Heart right ventricle (tissue), 16 donors: ENCODE measurements at regions not wholly inside any gene's neighbourhood (a gene's known extent, or its start where the extent isn't known, plus 50 kb on each side); places are given as distances from the start of the nearest gene placed in this dataset.

ENCODE experiments used
- ATAC-seq, 8 donors: fragments of 200-7000 bp; cut with Tn5 transposase; one replicate each; pipeline ENCODE4 v1.9.1; 2020; ENCODE audit warnings: mild to moderate bottlenecking in 8 of 8, moderate library complexity in 8 of 8, moderate number of reproducible peaks in 1 of 8
- DNase-seq, 2 donors: peaks; one replicate each; pipeline ENCODE4 v3.0.0-alpha.2; 2020
- H3K27ac ChIP-seq, 10 donors: fragments of 200-600 bp; sonication (generic) in 2 of 10; one replicate each; pipeline versions ENCODE4 v1.5.0 to v1.8.0; 2020 to 2022; ENCODE audit warnings: mild to moderate bottlenecking in 3 of 10
- H3K27me3 ChIP-seq, 7 donors: fragments of 200-600 bp; one replicate each; pipeline ENCODE4 v1.8.0; 2021 to 2022; ENCODE audit warnings: mild to moderate bottlenecking in 2 of 7
- H3K36me3 ChIP-seq, 9 donors: fragments of 200-600 bp; sonication (generic) in 1 of 9; one replicate each; pipeline versions ENCODE4 v1.5.0 to v1.8.0; 2020 to 2022; ENCODE audit warnings: mild to moderate bottlenecking in 2 of 9
- H3K4me1 ChIP-seq, 9 donors: fragments of 200-600 bp; sonication (generic) in 1 of 9; one replicate each; pipeline versions ENCODE4 v1.5.0 to v1.8.0; 2020 to 2022; ENCODE audit warnings: mild to moderate bottlenecking in 4 of 9
- H3K4me3 ChIP-seq, 10 donors: fragments of 200-600 bp; sonication (generic) in 2 of 10; one replicate each; pipeline versions ENCODE4 v1.5.0 to v1.8.0; 2020 to 2022; ENCODE audit warnings: mild to moderate bottlenecking in 7 of 10, moderate library complexity in 2 of 10
- H3K9me3 ChIP-seq, 11 donors: fragments of 200-600 bp in 10 of 11; sonication (generic) in 2 of 11; one replicate each; pipeline versions ENCODE4 v1.5.0 to v1.8.0; 2013 to 2022; ENCODE audit warnings: mild to moderate bottlenecking in 2 of 11, control low read depth in 1 of 11, moderate library complexity in 1 of 11
- CTCF ChIP-seq, 9 donors: fragments of 200-600 bp; sonication (generic) in 2 of 9; IDR thresholded peaks; one replicate each; pipeline versions ENCODE4 v1.5.0 to v1.8.0; 2021 to 2022; ENCODE audit warnings: antibody characterized with exemption in 9 of 9, mild to moderate bottlenecking in 5 of 9, moderate library complexity in 1 of 9
- WGBS, 2 donors: extraction: QIAGEN DNeasy Blood & Tissue Kit; methylation state at CpG; one replicate each; pipeline ENCODE4 v1.1.7; 2013; ENCODE audit warnings: inconsistent platforms in 1 of 2; 5-methylcytosine and 5-hydroxymethylcytosine counted together
- intact Hi-C, 10 donors: fragments of 100-400 bp; cut with DNase I; formaldehyde crosslinking; loops; one replicate each; pipeline versions ENCODE4 v1.11.1 to v1.14.2; 2022
- donor health status: Arrhythmogenic right ventricular cardiomyopathy.
- donor health status: ischemic (EF 13 %, LVEDD 7.1; RV severe dilation, severe dysfunction).
- donor health status: healthy with polysubstance abuse.
- donor health status: DM: no; HTN: yes; CAD: no.
- donor health status: DM: no; HTN: no; CAD: no.
- donor health status: ischemic (EF 25% LVEDD 6.9; RV normal size, moderate dysfunction).
- donor health status: ischemic (EF 25% LVEDD 5.7; RV mildly dilated, moderate dysfunction).
- donor health status: healthy.
- donor health status: DM: yes; HTN: yes; CAD: no.
- donor health status: Ischemic cardiomyopathy.
- donor health status: ischemic (EF 35%, LVEDD 5.7; RV mildly dilated, moderate dysfunction).
- donor health status: nonischemic (EF 11% LVEDD 7.7; RV severe dilation, severe dysfunction).
- donor health status: DM: yes; HTN: yes; CAD: no.
- donor health status: PGD.
- donor health status: ischemic (EF 29% LVEDD 5.4; RV normal size, mild dysfunction).
- donor health status: nonischemic (EF 23%, LVEDD 6.1; RV moderate dilation, normal function).

DNA sequence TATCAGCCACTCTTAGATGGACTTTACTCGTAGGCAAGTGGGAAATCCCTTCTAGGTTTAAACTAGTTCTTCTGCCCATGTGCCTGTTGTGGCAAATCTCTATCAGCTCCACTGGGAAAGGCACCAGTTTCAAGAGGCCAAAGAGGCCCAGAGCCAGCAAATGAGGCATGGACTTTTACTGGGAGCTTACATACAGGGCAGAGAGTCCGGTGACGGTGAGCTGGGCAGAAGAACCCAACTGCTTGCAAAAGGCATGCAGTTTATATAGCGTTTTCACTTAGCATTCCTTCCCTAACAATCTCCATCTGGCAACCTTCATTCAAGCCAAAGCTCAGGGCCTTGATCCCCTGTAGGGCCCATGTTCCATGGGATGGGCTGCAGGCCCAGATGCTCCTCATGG lies 93.0 kb upstream of the C3orf80 start:
- TF ChIP-seq CTCF (IDR thresholded peaks at IDR 0.05), result no peak
- DNase-seq (no peak), ATAC-seq (peak in 3 of 8 donors; percentile 49 to 60 (median 57))
- intact Hi-C loops, result no loop called here
- 71 to 89% methylated on average over 4 of the region's 4 CpGs for WGBS, 2 donors
- Histone ChIP-seq H3K9me3 (no peaks in the 10 kb centered on the region), H3K27ac (peak overlapping the region in 1 of 10 donors; percentile 23), H3K4me1 (peaks cover 0 to 43% (median 0%) of the 10 kb centered on the region in 9 donors), H3K27me3 (peaks cover 0 to 6% (median 2%) of the 10 kb centered on the region in 7 donors), H3K36me3 (no peaks in the 10 kb centered on the region), H3K4me3 (no peak overlapping the region)

DNA sequence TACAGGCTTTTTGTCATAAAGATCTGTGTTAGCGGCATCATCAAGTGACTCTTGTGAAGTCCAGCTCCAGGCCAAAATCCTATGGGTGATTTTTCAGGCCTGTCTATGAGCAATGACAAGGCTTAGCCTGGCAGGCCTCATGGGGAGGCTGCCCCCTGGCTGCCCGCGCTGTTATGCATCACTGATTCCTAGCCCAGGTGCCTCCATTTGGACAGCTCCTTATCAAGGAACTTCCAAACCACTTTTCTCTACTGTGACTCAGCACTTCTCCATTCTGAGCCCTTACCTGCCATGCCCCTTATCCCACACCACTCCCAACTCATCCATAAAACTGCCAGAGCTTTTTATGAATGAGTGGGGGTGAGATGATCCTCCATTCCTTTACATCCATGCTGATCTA lies 91.5 kb upstream of the C3orf80 start:
- Histone ChIP-seq H3K4me3 (no peak overlapping the region), H3K9me3 (no peaks in the 10 kb centered on the region), H3K27ac (no peak overlapping the region), H3K4me1 (peaks cover 0 to 43% (median 0%) of the 10 kb centered on the region in 9 donors), H3K27me3 (no peaks in the 10 kb centered on the region), H3K36me3 (no peaks in the 10 kb centered on the region)
- ATAC-seq, result no peak
- TF ChIP-seq CTCF (IDR thresholded peaks at IDR 0.05), result peak in 2 of 9 donors; percentile 5 to 9
- DNase-seq, result no peak
- intact Hi-C loops, result no loop called here
- 75 to 77% methylated on average over 3 of the region's 3 CpGs for WGBS, 2 donors

- Histone ChIP-seq H3K4me3 (no peak overlapping the region), H3K9me3 (no peaks in the 10 kb centered on the region), H3K36me3 (no peaks in the 10 kb centered on the region), H3K27me3 (no peaks in the 10 kb centered on the region), H3K27ac (no peak overlapping the region), H3K4me1 (peaks cover 0 to 37% (median 0%) of the 10 kb centered on the region in 9 donors)
- no peak for ATAC-seq
- TF ChIP-seq CTCF (IDR thresholded peaks at IDR 0.05), result no peak
- 78 to 79% methylated on average over 4 of the region's 4 CpGs for WGBS, 2 donors
- DNase-seq, result no peak
- intact Hi-C loops, result no loop called here
These were observed 90.8 kb upstream of the C3orf80 start for GRCh38 chr3:160134454-160134853.

- no peak for ATAC-seq
- Histone ChIP-seq H3K27ac (peak overlapping the region in 1 of 10 donors; percentile 46), H3K27me3 (no peaks in the 10 kb centered on the region), H3K4me3 (no peak overlapping the region), H3K4me1 (peaks cover 0 to 33% (median 0%) of the 10 kb centered on the region in 9 donors), H3K9me3 (no peaks in the 10 kb centered on the region), H3K36me3 (no peaks in the 10 kb centered on the region)
- TF ChIP-seq CTCF (IDR thresholded peaks at IDR 0.05), result no peak
- intact Hi-C loops, result no loop called here
- WGBS, 2 donors, result 82 to 84% methylated on average over 2 of the region's 2 CpGs
- no peak for DNase-seq
These were observed 90.3 kb upstream of the C3orf80 start for GRCh38 chr3:160134964-160135363.
